ENCODE measurements at regions not wholly inside any gene's neighbourhood (a gene's known extent, or its start where the extent isn't known, plus 50 kb on each side); places are given as distances from the start of the nearest gene placed in this dataset.

GRCh38 chr10:62728479-62728878, 76.0 kb upstream of the ADO start:
- H3K27ac Mint-ChIP-seq = no peak overlapping the region
- ChIA-PET CTCF (interaction anchor here (1.1 kb wide), 1 partner anchor 90 kb away, joined by 3 read pairs; no protein-coding TSS in a partner anchor), POLR2A (interaction anchor here (1.0 kb wide), 1 partner anchor 88 kb away, joined by 4 read pairs; no protein-coding TSS in a partner anchor)
- peaks cover 2% of the 10 kb centered on the region for H3K9me3 Mint-ChIP-seq
- H3K27me3 Mint-ChIP-seq = peaks cover 37% of the 10 kb centered on the region
- no peaks in the 10 kb centered on the region for H3K36me3 Mint-ChIP-seq (ENCODE audit: low read depth)
- H3K4me3 Mint-ChIP-seq = no peak overlapping the region
- H3K4me1 Mint-ChIP-seq = peaks cover 27% of the 10 kb centered on the region
- DNase-seq = peak; percentile 35

- Mint-ChIP-seq H3K4me1 (peaks cover 15% of the 10 kb centered on the region), H3K27me3 (peaks cover 24% of the 10 kb centered on the region), H3K27ac (no peak overlapping the region), H3K4me3 (peak overlapping the region; percentile 47), H3K36me3 (ENCODE audit: low read depth) (no peaks in the 10 kb centered on the region), H3K9me3 (peaks cover 2% of the 10 kb centered on the region)
- CTCF ChIA-PET = interaction anchor here (1.1 to 3.3 kb wide), 6 partner anchors 52 to 987 kb away, joined by 3 to 22 read pairs (median 4); partner anchors contain the start of genes ADO and EGR2
- POLR2A ChIA-PET = interaction anchor here (0.6 to 4.1 kb wide), 19 partner anchors 8 to 1955 kb away, joined by 3 to 33 read pairs (median 3); partner anchors contain the start of genes ADO, CDK1 and EGR2
- DNase-seq = peak; percentile 54
Measured at GRCh38 chr10:62732841-62733653, 71.5 kb upstream of the ADO start.

DNA sequence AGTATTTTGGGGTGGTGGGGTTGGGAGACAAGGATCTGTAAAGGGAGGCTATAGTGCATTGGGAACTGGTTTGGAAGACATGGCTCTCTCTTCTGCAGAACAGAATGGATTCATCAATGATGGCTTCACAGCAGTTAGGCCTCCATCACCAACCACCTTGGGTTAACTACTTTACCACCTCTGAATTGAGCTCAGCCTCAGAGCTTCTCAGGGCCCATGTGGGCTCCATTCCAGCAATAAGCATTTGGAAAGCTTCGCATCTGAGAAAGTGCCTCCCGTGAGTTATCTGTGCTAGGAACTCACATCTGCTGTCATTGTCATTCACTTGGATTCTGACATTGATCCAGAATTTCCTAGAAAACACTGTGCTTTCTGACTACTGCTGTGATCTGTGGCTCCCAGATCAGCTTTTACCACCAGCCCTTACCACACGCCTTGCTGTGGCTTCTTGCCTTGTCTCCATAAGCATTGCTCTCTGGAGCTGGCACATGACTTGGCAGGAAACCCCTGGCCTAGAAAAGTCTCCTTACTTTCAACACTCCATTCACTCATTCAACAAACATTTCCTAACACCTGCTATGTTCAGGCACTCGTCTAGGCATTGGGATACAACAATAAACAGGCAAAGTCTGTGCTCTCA, 70.7 kb upstream of the ADO start:
- Mint-ChIP-seq H3K9me3 (peaks cover 2% of the 10 kb centered on the region), H3K4me3 (peak overlapping the region; percentile 47), H3K36me3 (ENCODE audit: low read depth) (no peaks in the 10 kb centered on the region), H3K27ac (no peak overlapping the region), H3K4me1 (peaks cover 7% of the 10 kb centered on the region), H3K27me3 (peaks cover 28% of the 10 kb centered on the region)
- DNase-seq = peak; percentile 56
- ChIA-PET POLR2A (interaction anchor here (0.7 to 4.1 kb wide), 19 partner anchors 9 to 1955 kb away, joined by 3 to 33 read pairs (median 3); partner anchors contain the start of genes ADO, CDK1 and EGR2), CTCF (interaction anchor here (1.1 to 3.3 kb wide), 6 partner anchors 53 to 986 kb away, joined by 3 to 22 read pairs (median 4); partner anchors contain the start of genes ADO and EGR2)

DNA sequence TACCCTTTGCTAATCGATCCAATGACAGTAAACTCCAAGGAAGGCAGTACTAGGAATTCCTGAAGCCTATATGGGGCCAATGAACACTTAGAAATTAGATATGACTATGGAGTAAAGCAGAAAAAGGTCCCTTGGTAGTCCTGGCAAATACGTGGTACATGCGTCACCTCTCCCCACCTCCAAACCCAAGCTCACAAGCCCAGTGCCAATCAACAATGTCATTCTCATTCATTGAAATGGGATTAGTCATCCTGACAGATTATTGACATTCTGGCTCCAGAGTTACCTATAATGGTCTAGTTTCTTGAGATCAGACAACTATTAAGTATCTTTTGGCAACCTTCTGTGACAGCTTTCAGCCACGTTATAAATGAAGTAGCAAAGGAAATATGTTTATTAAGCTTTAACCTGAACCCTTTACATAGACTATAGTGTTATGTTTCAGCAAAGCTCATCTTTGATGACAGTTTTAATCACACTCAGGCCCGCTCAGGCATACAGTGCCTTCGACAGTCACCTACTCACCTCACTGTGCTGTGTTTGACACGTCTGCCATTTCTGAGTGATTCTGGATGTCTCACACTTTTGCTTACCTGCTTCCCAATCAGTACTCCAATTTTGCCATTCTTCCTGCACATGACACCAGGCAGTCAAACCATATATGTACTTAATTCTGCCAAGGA, 69.6 kb upstream of the ADO start:
- ChIA-PET CTCF (interaction anchor here (1.1 to 3.3 kb wide), 2 partner anchors 82 to 124 kb away, joined by 3 to 22 read pairs; partner anchors contain the start of gene EGR2), POLR2A (interaction anchor here (0.7 to 4.1 kb wide), 6 partner anchors 14 to 97 kb away, joined by 3 to 33 read pairs (median 17); partner anchors contain the start of genes ADO and EGR2)
- Mint-ChIP-seq H3K36me3 (ENCODE audit: low read depth) (no peaks in the 10 kb centered on the region), H3K27me3 (peaks cover 26% of the 10 kb centered on the region), H3K27ac (no peak overlapping the region), H3K4me3 (no peak overlapping the region), H3K4me1 (peaks cover 3% of the 10 kb centered on the region), H3K9me3 (peaks cover 2% of the 10 kb centered on the region)
- DNase-seq = no peak

- DNase-seq = no peak
- Mint-ChIP-seq H3K4me1 (peaks cover 3% of the 10 kb centered on the region), H3K36me3 (ENCODE audit: low read depth) (no peaks in the 10 kb centered on the region), H3K27ac (no peak overlapping the region), H3K27me3 (peaks cover 24% of the 10 kb centered on the region), H3K9me3 (peaks cover 2% of the 10 kb centered on the region), H3K4me3 (no peak overlapping the region)
- POLR2A ChIA-PET = interaction anchor here (0.7 to 4.1 kb wide), 5 partner anchors 14 to 98 kb away, joined by 3 to 33 read pairs (median 26); partner anchors contain the start of genes ADO and EGR2
- CTCF ChIA-PET = interaction anchor here (1.1 kb wide), 1 partner anchor 125 kb away, joined by 3 read pairs; no protein-coding TSS in a partner anchor
Measured at GRCh38 chr10:62735464-62736167, 68.9 kb upstream of the ADO start.

- peaks cover 2% of the 10 kb centered on the region for H3K9me3 Mint-ChIP-seq
- peaks cover 3% of the 10 kb centered on the region for H3K4me1 Mint-ChIP-seq
- ChIA-PET POLR2A (interaction anchor here (4.0 kb wide), 2 partner anchors 68 to 81 kb away, joined by 32 to 33 read pairs; partner anchors contain the start of genes ADO and EGR2), CTCF (no interaction called here)
- H3K4me3 Mint-ChIP-seq = no peak overlapping the region
- H3K36me3 Mint-ChIP-seq (ENCODE audit: low read depth) = no peaks in the 10 kb centered on the region
- no peak overlapping the region for H3K27ac Mint-ChIP-seq
- peaks cover 20% of the 10 kb centered on the region for H3K27me3 Mint-ChIP-seq
- DNase-seq = no peak
Measured at GRCh38 chr10:62736168-62736546, 68.4 kb upstream of the ADO start.

- CTCF ChIA-PET = interaction anchor here (1.4 kb wide), 1 partner anchor 46 kb away, joined by 3 read pairs; no protein-coding TSS in a partner anchor
- POLR2A ChIA-PET = no interaction called here
- no peaks in the 10 kb centered on the region for H3K4me1 Mint-ChIP-seq
- H3K9me3 Mint-ChIP-seq = peaks cover 2% of the 10 kb centered on the region
- no peak for DNase-seq
- H3K36me3 Mint-ChIP-seq (ENCODE audit: low read depth) = no peaks in the 10 kb centered on the region
- peaks cover 4% of the 10 kb centered on the region for H3K27me3 Mint-ChIP-seq
- H3K4me3 Mint-ChIP-seq = no peak overlapping the region
- H3K27ac Mint-ChIP-seq = no peak overlapping the region
Measured at GRCh38 chr10:62738916-62739315, 65.6 kb upstream of the ADO start.

- H3K4me1 Mint-ChIP-seq = no peaks in the 10 kb centered on the region
- H3K4me3 Mint-ChIP-seq = no peak overlapping the region
- ChIA-PET CTCF (no interaction called here), POLR2A (no interaction called here)
- no peak overlapping the region for H3K27ac Mint-ChIP-seq
- no peak for DNase-seq
- peaks cover 2% of the 10 kb centered on the region for H3K9me3 Mint-ChIP-seq
- no peaks in the 10 kb centered on the region for H3K36me3 Mint-ChIP-seq (ENCODE audit: low read depth)
- peaks cover 6% of the 10 kb centered on the region for H3K27me3 Mint-ChIP-seq
Measured at GRCh38 chr10:62740885-62741745, 63.4 kb upstream of the ADO start.

DNA sequence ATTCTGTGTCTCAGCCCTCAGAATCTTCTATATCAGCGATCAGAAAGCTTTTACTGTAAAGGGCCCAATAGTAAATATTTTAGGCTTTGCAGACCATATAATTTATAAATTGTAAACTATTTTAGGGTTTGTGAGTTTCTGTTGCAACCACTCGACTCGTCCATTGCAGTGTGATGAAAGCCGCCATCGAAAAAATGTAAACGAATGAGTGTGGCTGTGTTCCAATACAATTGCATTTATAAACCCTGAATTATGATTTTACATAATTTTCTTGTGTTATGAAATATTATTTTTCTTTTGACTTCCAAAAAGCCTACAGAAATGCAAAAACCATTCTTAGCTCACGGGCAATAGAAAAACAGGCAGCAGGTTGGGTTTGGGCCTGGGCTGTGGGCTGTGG, 62.5 kb upstream of the ADO start:
- Mint-ChIP-seq H3K4me3 (no peak overlapping the region), H3K27me3 (peaks cover 6% of the 10 kb centered on the region), H3K27ac (no peak overlapping the region), H3K4me1 (no peaks in the 10 kb centered on the region), H3K36me3 (ENCODE audit: low read depth) (no peaks in the 10 kb centered on the region), H3K9me3 (peaks cover 2% of the 10 kb centered on the region)
- ChIA-PET CTCF (no interaction called here), POLR2A (no interaction called here)
- no peak for DNase-seq

DNA sequence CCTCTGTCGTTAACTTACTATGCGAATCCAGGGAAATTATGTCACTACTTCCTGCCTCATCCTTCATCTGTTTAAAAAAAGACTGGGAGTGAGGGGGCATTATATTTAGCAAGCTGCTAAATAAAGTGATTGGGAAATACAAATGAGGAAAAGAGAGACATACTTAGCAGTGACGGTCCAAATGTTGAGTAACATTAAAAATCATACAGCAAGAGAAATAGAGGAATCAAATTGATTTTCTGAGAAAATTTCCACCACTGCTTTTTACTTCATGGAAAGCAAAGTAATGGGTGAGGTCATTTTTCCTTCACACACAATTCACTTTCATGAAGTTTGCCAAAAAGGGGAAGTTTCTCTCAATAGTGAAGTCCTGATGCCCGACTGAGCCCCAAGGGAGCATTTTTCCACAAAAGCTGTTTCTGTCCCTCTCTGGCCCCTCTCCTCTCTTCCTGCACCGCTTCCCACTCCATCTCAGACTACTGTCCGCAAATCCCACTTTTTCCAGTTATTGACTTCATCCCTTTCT, 61.9 kb upstream of the ADO start:
- no peak overlapping the region for H3K4me3 Mint-ChIP-seq
- H3K27me3 Mint-ChIP-seq = peaks cover 6% of the 10 kb centered on the region
- H3K27ac Mint-ChIP-seq = no peak overlapping the region
- ChIA-PET POLR2A (no interaction called here), CTCF (no interaction called here)
- no peaks in the 10 kb centered on the region for H3K36me3 Mint-ChIP-seq (ENCODE audit: low read depth)
- H3K9me3 Mint-ChIP-seq = peaks cover 2% of the 10 kb centered on the region
- DNase-seq = no peak
- no peaks in the 10 kb centered on the region for H3K4me1 Mint-ChIP-seq

DNA sequence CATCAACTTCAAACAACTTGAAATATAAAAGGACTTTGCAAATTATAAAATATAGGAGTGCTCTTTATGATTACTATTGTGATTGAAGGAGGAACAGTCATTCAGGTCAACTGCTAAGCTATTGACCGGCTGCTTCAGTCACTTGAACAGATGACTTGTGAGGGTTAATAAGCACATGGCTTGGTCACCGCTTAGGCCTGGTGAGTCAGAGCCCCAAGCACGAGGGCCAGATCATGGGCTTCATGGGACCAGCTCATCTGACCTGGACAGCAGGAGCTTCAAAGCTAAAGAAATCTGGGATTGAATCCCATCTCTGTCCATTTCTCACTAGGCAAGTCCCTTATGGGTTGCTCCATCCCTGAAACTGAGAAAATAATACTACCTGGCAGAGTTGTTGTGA, 60.4 kb upstream of the ADO start:
- peaks cover 2% of the 10 kb centered on the region for H3K27me3 Mint-ChIP-seq
- POLR2A ChIA-PET = no interaction called here
- H3K27ac Mint-ChIP-seq = no peak overlapping the region
- CTCF ChIA-PET = no interaction called here
- H3K4me3 Mint-ChIP-seq = no peak overlapping the region
- peaks cover 10% of the 10 kb centered on the region for H3K4me1 Mint-ChIP-seq
- H3K36me3 Mint-ChIP-seq (ENCODE audit: low read depth) = no peaks in the 10 kb centered on the region
- no peak for DNase-seq
- no peaks in the 10 kb centered on the region for H3K9me3 Mint-ChIP-seq

Measured in activated CD4-positive, alpha-beta memory T cell treated with anti-CD3 and anti-CD28 coated beads, Interleukin-2, amount 10 ng/mL, durations not matched to agents 7 days and 5 days (primary cell).